Fibroblast of mammary gland (primary cell): ENCODE measurements at regions not wholly inside any gene's neighbourhood (a gene's known extent, or its start where the extent isn't known, plus 50 kb on each side); places are given as distances from the start of the nearest gene placed in this dataset.

Experiments
- DNase-seq: peaks from one replicate; pipeline ENCODE4 v3.0.0-alpha.2; 2010; ENCODE audit warnings: low read depth
- H3K4me3 ChIP-seq: 2 replicates; pipeline ENCODE4 v1.5.1; 2011; ENCODE audit warnings: low read depth, mild to moderate bottlenecking, low read length, moderate library complexity; ENCODE audit not compliant: control insufficient read depth
- TF ChIP-seq, protein P1 (sequence below): conservative IDR thresholded peaks from 2 replicates; pipeline ENCODE4 v1.5.1; 2011; ENCODE audit warnings: low read depth, low read length, inconsistent platforms; ENCODE audit not compliant: control insufficient read depth, insufficient read depth

DNA sequence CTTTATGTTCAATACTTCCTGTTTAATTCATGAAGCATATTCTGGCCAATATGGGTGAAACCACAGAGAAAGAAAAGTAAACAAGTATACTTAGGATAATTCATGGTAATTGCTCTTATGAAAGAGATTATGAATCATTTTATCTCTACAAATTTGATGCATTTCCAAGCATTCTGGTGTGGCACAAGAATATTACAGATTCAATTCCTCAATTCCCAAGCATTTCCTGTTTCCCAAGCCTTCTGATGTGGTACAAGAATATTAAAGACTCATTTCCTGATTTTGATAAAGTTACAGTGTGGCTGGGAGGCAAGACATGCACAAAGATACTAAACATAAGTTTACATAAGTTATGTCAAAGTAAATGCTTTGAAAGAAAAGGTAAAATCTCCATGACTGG is 126.1 kb upstream of the NUDT7 start:
- TF ChIP-seq, protein P1, sequence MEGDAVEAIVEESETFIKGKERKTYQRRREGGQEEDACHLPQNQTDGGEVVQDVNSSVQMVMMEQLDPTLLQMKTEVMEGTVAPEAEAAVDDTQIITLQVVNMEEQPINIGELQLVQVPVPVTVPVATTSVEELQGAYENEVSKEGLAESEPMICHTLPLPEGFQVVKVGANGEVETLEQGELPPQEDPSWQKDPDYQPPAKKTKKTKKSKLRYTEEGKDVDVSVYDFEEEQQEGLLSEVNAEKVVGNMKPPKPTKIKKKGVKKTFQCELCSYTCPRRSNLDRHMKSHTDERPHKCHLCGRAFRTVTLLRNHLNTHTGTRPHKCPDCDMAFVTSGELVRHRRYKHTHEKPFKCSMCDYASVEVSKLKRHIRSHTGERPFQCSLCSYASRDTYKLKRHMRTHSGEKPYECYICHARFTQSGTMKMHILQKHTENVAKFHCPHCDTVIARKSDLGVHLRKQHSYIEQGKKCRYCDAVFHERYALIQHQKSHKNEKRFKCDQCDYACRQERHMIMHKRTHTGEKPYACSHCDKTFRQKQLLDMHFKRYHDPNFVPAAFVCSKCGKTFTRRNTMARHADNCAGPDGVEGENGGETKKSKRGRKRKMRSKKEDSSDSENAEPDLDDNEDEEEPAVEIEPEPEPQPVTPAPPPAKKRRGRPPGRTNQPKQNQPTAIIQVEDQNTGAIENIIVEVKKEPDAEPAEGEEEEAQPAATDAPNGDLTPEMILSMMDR, result no peak
- H3K4me3 ChIP-seq, result no peak overlapping the region
- peak; percentile 66 for DNase-seq

DNA sequence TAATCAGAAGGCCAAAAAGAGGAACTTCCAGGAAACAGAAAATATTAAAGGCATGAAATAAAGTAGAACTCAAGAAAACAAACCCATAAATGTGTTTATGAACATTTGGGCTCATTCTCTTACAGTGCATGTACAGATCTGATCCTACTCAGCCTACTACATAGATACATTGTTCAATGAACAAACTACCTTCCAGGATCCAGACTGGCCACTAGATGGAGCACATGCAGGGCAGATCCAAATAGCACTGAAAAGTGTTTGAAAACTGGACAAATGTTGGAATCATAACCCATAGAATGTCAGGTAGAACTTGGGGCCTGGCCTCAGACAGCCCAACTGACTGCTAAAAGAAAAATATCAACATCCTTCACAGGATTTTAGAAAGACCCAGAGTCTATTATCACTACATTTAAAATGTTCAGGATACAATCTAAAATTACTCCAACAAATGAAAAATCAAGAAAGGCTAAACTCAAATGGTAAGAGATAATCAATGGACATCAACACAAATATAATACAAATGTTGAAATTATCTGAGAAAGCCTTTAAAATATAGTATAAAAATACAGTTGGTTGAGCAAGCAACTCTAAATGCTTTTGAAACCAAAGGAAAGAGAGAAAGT is 122.4 kb upstream of the NUDT7 start:
- H3K4me3 ChIP-seq, result no peak overlapping the region
- TF ChIP-seq, protein P1, result peak; percentile 93
- DNase-seq, result peak; percentile 55

- H3K4me3 ChIP-seq, result no peak overlapping the region
- DNase-seq, result no peak
- TF ChIP-seq, protein P1, result no peak
These were observed 121.8 kb upstream of the NUDT7 start for GRCh38 chr16:77600555-77600954.

GRCh38 chr16:77603656-77604055 is 118.7 kb upstream of the NUDT7 start:
- no peak for DNase-seq
- no peak overlapping the region for H3K4me3 ChIP-seq
- TF ChIP-seq, protein P1, result no peak

DNA sequence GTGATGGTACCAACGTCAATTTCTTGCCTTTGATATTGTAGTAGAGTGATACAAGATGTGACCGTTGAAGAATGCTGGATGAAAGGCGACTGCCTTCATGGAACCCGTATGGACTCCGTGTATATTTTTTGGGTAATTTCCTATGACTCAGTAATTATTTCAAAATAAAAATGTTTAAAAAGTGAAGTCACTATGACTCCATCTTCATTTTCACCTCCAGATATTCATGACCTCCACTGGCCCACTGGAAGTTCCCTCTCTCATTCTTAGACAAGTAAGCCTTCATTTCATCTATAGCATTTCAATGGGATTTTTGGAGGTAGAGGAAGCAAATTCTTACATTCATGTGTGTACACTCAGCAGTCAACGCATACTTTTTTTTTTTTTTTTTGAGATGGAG is 111.8 kb upstream of the NUDT7 start:
- DNase-seq, result peak; percentile 19
- TF ChIP-seq, protein P1, result no peak
- H3K4me3 ChIP-seq, result no peak overlapping the region

- DNase-seq, result peak; percentile 4
- TF ChIP-seq, protein P1, result no peak
These were observed 110.9 kb upstream of the NUDT7 start for GRCh38 chr16:77611386-77611785.

DNA sequence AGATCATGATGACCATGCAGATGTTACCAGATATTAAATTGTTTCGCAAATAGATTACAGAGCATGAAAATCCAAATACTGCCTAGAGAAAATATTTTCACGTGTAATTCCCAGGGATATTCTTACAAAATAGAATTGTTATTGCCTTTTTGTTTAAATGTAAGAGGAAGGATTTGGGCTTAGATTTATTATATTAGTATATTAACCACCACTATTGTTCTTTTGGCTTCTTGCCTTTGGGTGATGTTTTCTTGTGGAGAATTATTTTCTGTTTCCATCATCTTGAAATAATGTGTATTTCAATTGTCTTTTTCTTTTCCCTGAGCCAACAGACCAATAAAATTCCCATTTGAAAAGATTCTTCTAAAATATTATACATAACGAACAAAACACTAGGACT is 109.7 kb upstream of the NUDT7 start:
- no peak for DNase-seq
- H3K4me3 ChIP-seq, result no peak overlapping the region
- TF ChIP-seq, protein P1, result no peak

More at GRCh38 chr16:77611386-77611785, 110.9 kb upstream of the NUDT7 start:
- no peak overlapping the region for H3K4me3 ChIP-seq
